ENCODE measurements at regions not wholly inside any gene's neighbourhood (a gene's known extent, or its start where the extent isn't known, plus 50 kb on each side); places are given as distances from the start of the nearest gene placed in this dataset.

- no peak for DNase-seq (ENCODE audit: low read depth, low spot score)
- Histone ChIP-seq H3K9me3 (ENCODE audit: control insufficient read depth, insufficient read depth, low read length) (no peaks in the 10 kb centered on the region), H3K27me3 (ENCODE audit: control insufficient read depth, insufficient read depth, low read length) (no peaks in the 10 kb centered on the region), H3K4me3 (ENCODE audit: low read depth, low read length) (no peak overlapping the region), H3K27ac (ENCODE audit: low read depth, low read length) (no peak overlapping the region)
- ChIA-PET POLR2A (no interaction called here), CTCF (no interaction called here)
- TF ChIP-seq CTCF (IDR thresholded peaks at IDR 0.05; ENCODE audit: low read depth, low read length), result no peak
Observed at GRCh38 chr4:14008494-14008893, 381.0 kb upstream of the BOD1L1 start.

DNA sequence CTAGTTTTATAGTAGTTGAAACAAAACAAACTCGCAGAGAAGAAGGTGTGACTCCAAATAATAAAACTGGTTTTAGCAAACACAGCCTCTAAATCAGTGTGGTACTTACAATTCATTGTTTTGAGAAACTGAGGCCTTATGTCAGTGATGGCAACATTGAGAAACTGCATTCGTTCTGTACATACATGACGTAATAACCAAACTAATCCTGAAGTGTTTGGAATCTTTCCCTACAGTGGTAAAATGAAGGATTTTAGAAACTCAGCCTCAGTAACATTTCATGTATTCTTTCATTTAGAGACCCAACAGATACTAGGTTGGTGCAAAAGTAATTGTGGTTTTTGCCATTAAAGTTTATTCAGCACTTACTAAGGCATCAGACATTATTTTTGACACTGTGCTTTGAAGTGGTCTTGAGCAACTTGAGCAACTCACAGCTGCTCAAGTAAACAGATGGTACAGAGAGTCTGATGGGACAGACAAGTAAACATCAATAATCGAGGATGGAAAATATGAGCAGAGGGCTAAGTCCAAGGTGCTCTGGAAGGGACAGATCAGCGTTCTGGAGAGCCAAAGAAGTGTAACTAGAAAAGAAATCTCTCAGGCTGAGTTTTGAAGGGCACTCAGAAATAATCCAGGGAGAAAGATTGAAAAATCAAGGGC lies 390.8 kb upstream of the BOD1L1 start:
- DNase-seq (ENCODE audit: low read depth, low spot score), result no peak
- H3K4me3 ChIP-seq (ENCODE audit: low read depth, low read length), result no peak overlapping the region
- H3K27me3 ChIP-seq (ENCODE audit: control insufficient read depth, insufficient read depth, low read length), result no peaks in the 10 kb centered on the region
- no peak overlapping the region for H3K27ac ChIP-seq (ENCODE audit: low read depth, low read length)
- POLR2A ChIA-PET, result no interaction called here
- peaks cover 4% of the 10 kb centered on the region; the same call in 1 of the 2 replicates for H3K9me3 ChIP-seq (ENCODE audit: control insufficient read depth, insufficient read depth, low read length)
- no peak for TF ChIP-seq CTCF (IDR thresholded peaks at IDR 0.05; ENCODE audit: low read depth, low read length)
- CTCF ChIA-PET, result no interaction called here

DNA sequence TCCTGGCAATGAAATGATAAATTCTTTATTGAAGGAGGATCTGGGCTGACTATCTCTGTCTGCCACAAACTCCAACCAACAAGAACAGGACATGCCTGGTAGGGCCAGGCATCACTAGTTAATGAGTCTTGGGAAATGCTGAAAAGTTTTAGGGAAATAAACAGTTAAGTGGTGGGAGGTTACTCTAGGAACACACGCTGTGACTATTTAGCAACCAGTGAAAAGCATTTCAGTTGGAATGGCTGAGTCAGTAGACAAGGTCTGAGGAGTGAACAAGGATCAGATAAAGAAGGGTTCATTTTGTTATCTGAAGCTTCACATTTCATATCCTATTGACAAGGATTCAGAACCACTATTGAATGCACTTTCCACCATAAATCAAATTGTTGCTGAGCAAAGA lies 394.9 kb upstream of the BOD1L1 start:
- Histone ChIP-seq H3K27me3 (ENCODE audit: control insufficient read depth, insufficient read depth, low read length) (no peaks in the 10 kb centered on the region), H3K4me3 (ENCODE audit: low read depth, low read length) (no peak overlapping the region), H3K9me3 (ENCODE audit: control insufficient read depth, insufficient read depth, low read length) (no peaks in the 10 kb centered on the region), H3K27ac (ENCODE audit: low read depth, low read length) (no peak overlapping the region)
- ChIA-PET POLR2A (no interaction called here), CTCF (interaction anchor here (1.8 kb wide), 1 partner anchor 368 kb away, joined by 4 read pairs; no protein-coding TSS in a partner anchor)
- TF ChIP-seq CTCF (IDR thresholded peaks at IDR 0.05; ENCODE audit: low read depth, low read length), result no peak
- no peak for DNase-seq (ENCODE audit: low read depth, low spot score)

DNA sequence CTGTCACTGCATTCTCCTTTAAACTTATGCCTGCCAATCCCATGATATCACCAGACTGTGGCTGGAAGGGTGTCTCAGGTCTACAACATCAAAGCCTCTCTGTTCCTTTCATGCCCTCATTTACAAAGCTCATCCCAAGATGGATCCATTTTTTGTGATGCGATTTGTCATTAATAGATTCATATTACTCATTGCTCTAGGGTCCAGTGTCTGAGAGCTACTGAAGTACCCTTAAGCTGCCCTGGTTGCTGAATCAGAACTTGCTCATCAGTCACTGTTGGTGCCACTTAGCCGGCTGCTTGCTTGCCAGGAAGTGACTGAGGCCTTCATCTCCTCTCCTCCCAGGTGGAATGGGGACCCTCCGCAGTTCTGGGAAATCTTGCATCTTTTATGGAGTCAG lies 395.5 kb upstream of the BOD1L1 start:
- Histone ChIP-seq H3K27ac (ENCODE audit: low read depth, low read length) (no peak overlapping the region), H3K4me3 (ENCODE audit: low read depth, low read length) (no peak overlapping the region), H3K9me3 (ENCODE audit: control insufficient read depth, insufficient read depth, low read length) (no peaks in the 10 kb centered on the region), H3K27me3 (ENCODE audit: control insufficient read depth, insufficient read depth, low read length) (no peaks in the 10 kb centered on the region)
- CTCF ChIA-PET, result interaction anchor here (0.6 to 1.8 kb wide), 2 partner anchors 369 to 1653 kb away, joined by 3 to 4 read pairs; no protein-coding TSS in a partner anchor
- DNase-seq (ENCODE audit: low read depth, low spot score), result no peak
- POLR2A ChIA-PET, result no interaction called here
- no peak for TF ChIP-seq CTCF (IDR thresholded peaks at IDR 0.05; ENCODE audit: low read depth, low read length)

DNA sequence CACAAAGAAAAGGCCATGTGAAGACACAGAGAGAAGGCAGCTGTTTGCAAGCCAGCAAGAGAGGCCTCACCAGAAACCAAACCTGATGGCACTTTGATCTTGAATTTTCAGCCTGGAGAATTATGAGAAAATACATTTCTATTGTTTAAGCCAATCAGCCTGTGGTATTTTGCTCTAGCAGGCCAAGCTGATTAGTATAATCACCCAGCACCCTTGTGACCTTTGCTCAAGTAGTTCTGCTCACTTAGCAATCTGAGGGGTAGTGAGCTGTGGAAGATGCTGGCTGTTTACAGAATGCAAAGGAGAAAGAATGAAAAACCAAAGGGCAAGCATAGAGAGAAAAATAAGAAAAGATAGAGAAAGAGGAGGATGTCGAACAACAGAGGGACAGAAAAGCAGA lies 396.4 kb upstream of the BOD1L1 start:
- H3K4me3 ChIP-seq (ENCODE audit: low read depth, low read length), result no peak overlapping the region
- no peaks in the 10 kb centered on the region for H3K9me3 ChIP-seq (ENCODE audit: control insufficient read depth, insufficient read depth, low read length)
- POLR2A ChIA-PET, result no interaction called here
- TF ChIP-seq CTCF (IDR thresholded peaks at IDR 0.05; ENCODE audit: low read depth, low read length), result no peak
- no peaks in the 10 kb centered on the region for H3K27me3 ChIP-seq (ENCODE audit: control insufficient read depth, insufficient read depth, low read length)
- no peak overlapping the region for H3K27ac ChIP-seq (ENCODE audit: low read depth, low read length)
- CTCF ChIA-PET, result interaction anchor here (1.8 kb wide), 1 partner anchor 370 kb away, joined by 4 read pairs; no protein-coding TSS in a partner anchor
- DNase-seq (ENCODE audit: low read depth, low spot score), result no peak
